Endothelial cell of umbilical vein (primary cell): ENCODE measurements at regions not wholly inside any gene's neighbourhood (a gene's known extent, or its start where the extent isn't known, plus 50 kb on each side); places are given as distances from the start of the nearest gene placed in this dataset.

ENCODE experiments used
- BruUV-seq: library from RNA; stranded (reverse); fragments of 400-500 nt; replicated peaks from 2 replicates; lab custom pipeline; 2021; lab: Mats Ljungman, UMichigan
- CTCF ChIA-PET: fragments of 300-600, 350-600 bp; sonication (Branson Sonifier 250); formaldehyde crosslinking; loops from one replicate; lab custom pipeline; 2021; ENCODE audit warnings: antibody characterized with exemption, inconsistent platforms; lab: Charles Lee
- POLR2A ChIA-PET: fragments of 300-600, 350-600 bp; sonication (Branson Sonifier 250); formaldehyde crosslinking; loops from one replicate; lab custom pipeline; 2021; ENCODE audit warnings: antibody characterized with exemption, inconsistent platforms; lab: Charles Lee
- DNase-seq: peaks from one replicate; pipeline ENCODE4 v3.0.0-alpha.2; 2011; ENCODE audit warnings: low read depth, low spot score
- FAIRE-seq: peaks from 2 replicates; lab custom pipeline; 2011; peaks lifted over from hg19 to GRCh38; lab: Jason Lieb, UNC
- H2AFZ ChIP-seq: 2 replicates; pipeline ENCODE4 v1.6.0; 2012; ENCODE audit warnings: low read depth, low read length, control low read depth, inconsistent platforms
- H3K27ac ChIP-seq: 2 replicates; pipeline ENCODE4 v1.5.1; 2011; ENCODE audit warnings: low read depth, mild to moderate bottlenecking, control low read depth, low read length, moderate library complexity; ENCODE audit not compliant: insufficient read depth
- H3K27me3 ChIP-seq, 2 experiments: 2 replicates each; pipeline versions ENCODE4 v1.6.0 to v1.6.1; 2011; ENCODE audit warnings: low read length in 2 of 2, mixed read lengths in 1 of 2; ENCODE audit not compliant: control insufficient read depth in 2 of 2, insufficient read depth in 2 of 2
- H3K36me3 ChIP-seq, 2 experiments: 2 replicates in 1 of 2; 3 replicates in 1 of 2; pipeline ENCODE4 v1.5.1; 2011; ENCODE audit warnings: low read length in 2 of 2, mild to moderate bottlenecking in 1 of 2, moderate library complexity in 1 of 2; ENCODE audit not compliant: control insufficient read depth in 2 of 2, insufficient read depth in 2 of 2; ENCODE audit errors: extremely low read depth in 1 of 2
- H3K4me1 ChIP-seq: 3 replicates; pipeline ENCODE4 v1.5.1; 2011; ENCODE audit warnings: mild to moderate bottlenecking, low read length; ENCODE audit not compliant: control insufficient read depth, insufficient read depth; ENCODE audit errors: extremely low read depth
- H3K4me2 ChIP-seq: 2 replicates; pipeline ENCODE4 v1.6.1; 2011; ENCODE audit warnings: low read length, control low read depth, mixed read lengths; ENCODE audit not compliant: insufficient read depth
- H3K4me3 ChIP-seq, 3 experiments: fragments of 200-600 bp in 1 of 3; sonication (generic), shearing (Covaris generic) in 1 of 3; replicated peaks in 1 of 3; 2 replicates each; pipeline ENCODE4 v1.5.1; 2011 to 2016; ENCODE audit warnings: control low read depth in 3 of 3, low read length in 3 of 3, mild to moderate bottlenecking in 2 of 3, inconsistent platforms in 1 of 3, low read depth in 1 of 3, moderate library complexity in 1 of 3; ENCODE audit not compliant: insufficient read depth in 1 of 3
- H3K79me2 ChIP-seq: 2 replicates; pipeline ENCODE4 v1.6.0; 2012; ENCODE audit warnings: low read length, inconsistent platforms; ENCODE audit not compliant: control insufficient read depth, insufficient read depth
- H3K9ac ChIP-seq: replicated peaks from 2 replicates; pipeline ENCODE3; 2011; ENCODE audit warnings: low read length, control low read depth; ENCODE audit not compliant: insufficient read depth; ENCODE audit errors: extremely low read depth
- H3K9me1 ChIP-seq: replicated peaks from 3 replicates; pipeline ENCODE4 v1.6.0; 2011; ENCODE audit warnings: mild to moderate bottlenecking, low read length; ENCODE audit not compliant: control insufficient read depth, insufficient read depth; ENCODE audit errors: extremely low read depth
- H3K9me3 ChIP-seq: replicated peaks from 2 replicates; pipeline ENCODE4 v1.5.1; 2012; ENCODE audit warnings: low read length, inconsistent platforms; ENCODE audit not compliant: control insufficient read depth, insufficient read depth
- H4K20me1 ChIP-seq: replicated peaks from 2 replicates; pipeline ENCODE3; 2011; ENCODE audit warnings: mild to moderate bottlenecking, low read length; ENCODE audit not compliant: control insufficient read depth, insufficient read depth; ENCODE audit errors: extremely low read depth
- CTCF ChIP-seq, 2 donors: IDR thresholded peaks; 1 replicate in 1 of 2; 2 replicates in 1 of 2; pipeline ENCODE4 v1.5.1; 2011; ENCODE audit warnings: low read length in 2 of 2, mild to moderate bottlenecking in 2 of 2, moderate library complexity in 2 of 2, control low read depth in 1 of 2, inconsistent platforms in 1 of 2, low read depth in 1 of 2; ENCODE audit not compliant: insufficient read depth in 1 of 2; ENCODE audit errors: extremely low read depth in 1 of 2
- EZH2 ChIP-seq: IDR thresholded peaks from 2 replicates; pipeline ENCODE4 v1.6.1; 2012; ENCODE audit warnings: borderline replicate concordance, low read depth, mild to moderate bottlenecking, moderate library complexity, low read length, inconsistent platforms; ENCODE audit not compliant: severe bottlenecking
- FOS ChIP-seq: IDR thresholded peaks from 2 replicates; pipeline ENCODE4 v1.6.1; 2011; ENCODE audit warnings: mild to moderate bottlenecking, low read length, moderate library complexity, borderline replicate concordance; ENCODE audit not compliant: insufficient read depth
- GATA2 ChIP-seq: IDR thresholded peaks from 2 replicates; pipeline ENCODE4 v1.7.0; 2011; ENCODE audit warnings: low read depth, mild to moderate bottlenecking, moderate library complexity, mixed read lengths, low read length; ENCODE audit not compliant: insufficient read length, insufficient read depth
- JUN ChIP-seq: IDR thresholded peaks from 2 replicates; pipeline ENCODE4 v1.6.1; 2011; ENCODE audit warnings: borderline replicate concordance, low read depth; ENCODE audit not compliant: insufficient read length, insufficient read depth
- MAX ChIP-seq: IDR thresholded peaks from 2 replicates; pipeline ENCODE4 v1.6.1; 2011; ENCODE audit not compliant: insufficient read depth, insufficient read length
- MYC ChIP-seq: IDR thresholded peaks from one replicate; pipeline ENCODE4 v1.6.1; 2011; ENCODE audit warnings: mild to moderate bottlenecking, low read depth, low read length
- POLR2A ChIP-seq: IDR thresholded peaks from 2 replicates; pipeline ENCODE4 v1.6.1; 2012; ENCODE audit warnings: low read depth, mild to moderate bottlenecking, control low read depth, low read length
- POLR2AphosphoS5 ChIP-seq: IDR thresholded peaks from 2 replicates; pipeline ENCODE4 v1.6.1; 2012; ENCODE audit warnings: low read depth, mild to moderate bottlenecking, control low read depth, low read length, moderate library complexity; ENCODE audit not compliant: insufficient read depth
- dilution Hi-C: fragments of 300-500 bp; cut with MboI; formaldehyde crosslinking; loops from one replicate; pipeline ENCODE4 v1.15.0; 2019; ENCODE audit warnings: low sequenced_read_pairs; ENCODE audit not compliant: extremely low pct_ligation_motif_present
- intact Hi-C: fragments of 100-400 bp; cut with micrococcal nuclease; formaldehyde crosslinking; loops from one replicate; pipeline ENCODE4 v1.10.0; 2022

- Histone ChIP-seq H2AFZ (no peak overlapping the region), H3K9me3 (no peaks in the 10 kb centered on the region), H3K9ac (no peak overlapping the region), H3K9me1 (no peaks in the 10 kb centered on the region), H3K4me1 (no peaks in the 10 kb centered on the region), H3K4me3 (no peak overlapping the region), H3K27ac (no peak overlapping the region), H3K4me2 (no peak overlapping the region), H3K79me2 (no peaks in the 10 kb centered on the region), H3K36me3 (no peaks in the 10 kb centered on the region), H4K20me1 (no peaks in the 10 kb centered on the region), H3K27me3 (no peaks in the 10 kb centered on the region)
- TF ChIP-seq FOS (no peak), POLR2A (no peak), MYC (no peak), GATA2 (no peak), MAX (no peak), CTCF (IDR thresholded peaks at IDR 0.05; ENCODE audit: extremely low read depth in 1 of 2, insufficient read depth in 1 of 2, low read depth in 1 of 2, low read length in 2 of 2) (no peak), JUN (no peak), EZH2 (no peak), POLR2AphosphoS5 (no peak)
- no TSS peak for BruUV-seq
- intact Hi-C loops (no loop called here), dilution Hi-C loops (no loop called here)
- DNase-seq (no peak), FAIRE-seq (no peak)
- CTCF ChIA-PET: interaction anchor here (1.5 kb wide), 1 partner anchor 89 kb away, joined by 3 read pairs; no protein-coding TSS in a partner anchor
- POLR2A ChIA-PET: no interaction called here
Measured at GRCh38 chr16:72311426-72311825, 139.5 kb upstream of the PMFBP1 start.
